Upper lobe of left lung (tissue), 4 donors: ENCODE measurements at regions not wholly inside any gene's neighbourhood (a gene's known extent, or its start where the extent isn't known, plus 50 kb on each side); places are given as distances from the start of the nearest gene placed in this dataset.

Source experiments
- EP300 ChIP-seq, 4 donors: sonication (generic); formaldehyde crosslinking; IDR thresholded peaks; one replicate each; pipeline ENCODE4 v1.5.1; 2017; ENCODE audit warnings: antibody characterized with exemption in 4 of 4, control low read depth in 2 of 4
- POLR2A ChIP-seq, 4 donors: fragments of 450-650 bp; IDR thresholded peaks; one replicate each; pipeline ENCODE4 v1.5.1; 2016 to 2017; ENCODE audit warnings: antibody characterized with exemption in 4 of 4, mild to moderate bottlenecking in 2 of 4
- POLR2AphosphoS5 ChIP-seq, 2 donors: sonication (generic); formaldehyde crosslinking; IDR thresholded peaks; one replicate each; pipeline ENCODE4 v1.5.1; 2017; ENCODE audit warnings: antibody characterized with exemption in 2 of 2
- TF ChIP-seq, protein P1 (sequence below), 6 experiments: fragments of 450-650 bp in 4 of 6; fragments of 200-600 bp in 2 of 6; sonication (generic) in 2 of 6; IDR thresholded peaks; one replicate each; pipeline ENCODE4 v1.5.1; 2016 to 2019; ENCODE audit warnings: antibody characterized with exemption in 6 of 6

DNA sequence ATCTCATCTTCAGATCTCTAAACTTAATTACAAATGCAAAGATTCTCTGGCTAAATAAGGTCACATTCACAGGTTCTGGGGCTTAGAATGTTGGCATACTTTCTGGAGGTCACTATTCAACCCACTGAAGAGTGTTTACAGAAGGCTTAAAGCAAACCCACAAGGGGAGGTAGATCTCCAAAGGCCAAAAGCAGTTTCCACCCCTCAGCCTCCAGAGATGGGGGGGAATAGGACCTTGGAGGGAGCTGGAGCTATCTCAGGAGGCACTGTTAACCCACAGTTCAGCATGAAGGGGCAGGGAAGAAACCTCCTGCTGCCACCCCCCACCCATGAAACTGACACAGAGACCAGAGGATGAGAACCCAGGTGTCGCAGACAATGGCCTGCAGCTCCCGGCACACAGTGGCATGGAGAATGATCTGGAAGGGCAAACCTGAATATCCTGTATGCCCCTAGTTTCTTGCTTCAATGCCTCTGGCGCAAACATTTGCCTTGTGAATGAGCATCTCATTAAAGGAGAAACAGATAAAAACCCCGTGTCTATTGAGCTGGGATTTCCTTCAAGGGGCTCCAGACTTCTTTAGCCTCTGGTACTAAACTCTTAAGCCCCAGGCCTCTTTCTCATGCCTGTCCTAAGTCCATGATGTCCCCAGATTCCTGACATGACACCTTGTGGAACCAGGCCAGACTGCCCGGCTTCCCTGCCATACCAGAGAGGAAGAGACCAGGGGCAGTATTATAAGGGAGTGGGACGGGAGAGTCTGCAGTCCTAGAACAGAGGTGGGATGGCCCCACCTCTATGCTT is 103.1 kb upstream of the CDH5 start:
- TF ChIP-seq POLR2AphosphoS5 (IDR thresholded peaks at IDR 0.05) = no peak
- TF ChIP-seq POLR2A (IDR thresholded peaks at IDR 0.05) = no peak
- TF ChIP-seq, protein P1, sequence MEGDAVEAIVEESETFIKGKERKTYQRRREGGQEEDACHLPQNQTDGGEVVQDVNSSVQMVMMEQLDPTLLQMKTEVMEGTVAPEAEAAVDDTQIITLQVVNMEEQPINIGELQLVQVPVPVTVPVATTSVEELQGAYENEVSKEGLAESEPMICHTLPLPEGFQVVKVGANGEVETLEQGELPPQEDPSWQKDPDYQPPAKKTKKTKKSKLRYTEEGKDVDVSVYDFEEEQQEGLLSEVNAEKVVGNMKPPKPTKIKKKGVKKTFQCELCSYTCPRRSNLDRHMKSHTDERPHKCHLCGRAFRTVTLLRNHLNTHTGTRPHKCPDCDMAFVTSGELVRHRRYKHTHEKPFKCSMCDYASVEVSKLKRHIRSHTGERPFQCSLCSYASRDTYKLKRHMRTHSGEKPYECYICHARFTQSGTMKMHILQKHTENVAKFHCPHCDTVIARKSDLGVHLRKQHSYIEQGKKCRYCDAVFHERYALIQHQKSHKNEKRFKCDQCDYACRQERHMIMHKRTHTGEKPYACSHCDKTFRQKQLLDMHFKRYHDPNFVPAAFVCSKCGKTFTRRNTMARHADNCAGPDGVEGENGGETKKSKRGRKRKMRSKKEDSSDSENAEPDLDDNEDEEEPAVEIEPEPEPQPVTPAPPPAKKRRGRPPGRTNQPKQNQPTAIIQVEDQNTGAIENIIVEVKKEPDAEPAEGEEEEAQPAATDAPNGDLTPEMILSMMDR (IDR thresholded peaks at IDR 0.05) = no peak
- TF ChIP-seq EP300 (IDR thresholded peaks at IDR 0.05) = no peak
